ENCODE measurements at regions not wholly inside any gene's neighbourhood (a gene's known extent, or its start where the extent isn't known, plus 50 kb on each side); places are given as distances from the start of the nearest gene placed in this dataset.

- TF ChIP-seq, protein P1, sequence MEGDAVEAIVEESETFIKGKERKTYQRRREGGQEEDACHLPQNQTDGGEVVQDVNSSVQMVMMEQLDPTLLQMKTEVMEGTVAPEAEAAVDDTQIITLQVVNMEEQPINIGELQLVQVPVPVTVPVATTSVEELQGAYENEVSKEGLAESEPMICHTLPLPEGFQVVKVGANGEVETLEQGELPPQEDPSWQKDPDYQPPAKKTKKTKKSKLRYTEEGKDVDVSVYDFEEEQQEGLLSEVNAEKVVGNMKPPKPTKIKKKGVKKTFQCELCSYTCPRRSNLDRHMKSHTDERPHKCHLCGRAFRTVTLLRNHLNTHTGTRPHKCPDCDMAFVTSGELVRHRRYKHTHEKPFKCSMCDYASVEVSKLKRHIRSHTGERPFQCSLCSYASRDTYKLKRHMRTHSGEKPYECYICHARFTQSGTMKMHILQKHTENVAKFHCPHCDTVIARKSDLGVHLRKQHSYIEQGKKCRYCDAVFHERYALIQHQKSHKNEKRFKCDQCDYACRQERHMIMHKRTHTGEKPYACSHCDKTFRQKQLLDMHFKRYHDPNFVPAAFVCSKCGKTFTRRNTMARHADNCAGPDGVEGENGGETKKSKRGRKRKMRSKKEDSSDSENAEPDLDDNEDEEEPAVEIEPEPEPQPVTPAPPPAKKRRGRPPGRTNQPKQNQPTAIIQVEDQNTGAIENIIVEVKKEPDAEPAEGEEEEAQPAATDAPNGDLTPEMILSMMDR (conservative IDR thresholded peaks at IDR 0.05) = no peak
- no peak for TF ChIP-seq ZFX (IDR thresholded peaks at IDR 0.05)
These were observed 228.7 kb downstream of the DPH6 start for GRCh38 chr15:35317217-35317616.
